Upper lobe of left lung (tissue), 6 donors: ENCODE measurements at regions not wholly inside any gene's neighbourhood (a gene's known extent, or its start where the extent isn't known, plus 50 kb on each side); places are given as distances from the start of the nearest gene placed in this dataset.

Experiments used
- ATAC-seq, 2 donors: fragments of 200-7000 bp; cut with Tn5 transposase; one replicate each; pipeline ENCODE4 v1.9.1; 2022; ENCODE audit warnings: mild to moderate bottlenecking in 2 of 2, moderate library complexity in 2 of 2; ENCODE audit not compliant: low FRiP score in 2 of 2
- DNase-seq, 2 donors: peaks; one replicate each; pipeline ENCODE4 v3.0.0-alpha.2; 2019 to 2020
- H3K27ac ChIP-seq, 4 donors: fragments of 200-600 bp; sonication (generic); one replicate each; pipeline ENCODE4 v1.5.1; 2016 to 2019
- H3K27me3 ChIP-seq, 4 donors: fragments of 200-600 bp; sonication (generic); one replicate each; pipeline ENCODE4 v1.5.1; 2017 to 2019
- H3K36me3 ChIP-seq, 4 donors: fragments of 200-600 bp; sonication (generic); one replicate each; pipeline ENCODE4 v1.5.1; 2016 to 2019
- H3K4me1 ChIP-seq, 4 donors: fragments of 200-600 bp; sonication (generic); one replicate each; pipeline ENCODE4 v1.5.1; 2018 to 2019
- H3K4me3 ChIP-seq, 4 donors: fragments of 200-600 bp; sonication (generic); one replicate each; pipeline ENCODE4 v1.5.1; 2017 to 2019; ENCODE audit warnings: mild to moderate bottlenecking in 2 of 4, moderate library complexity in 1 of 4
- H3K9me3 ChIP-seq, 4 donors: fragments of 200-600 bp; sonication (generic); one replicate each; pipeline ENCODE4 v1.5.1; 2018 to 2019
- CTCF ChIP-seq, 6 experiments: fragments of 450-650 bp in 4 of 6; fragments of 200-600 bp in 2 of 6; sonication (generic) in 2 of 6; IDR thresholded peaks; one replicate each; pipeline ENCODE4 v1.5.1; 2016 to 2019; ENCODE audit warnings: antibody characterized with exemption in 6 of 6
- EP300 ChIP-seq, 4 donors: sonication (generic); formaldehyde crosslinking; IDR thresholded peaks; one replicate each; pipeline ENCODE4 v1.5.1; 2017; ENCODE audit warnings: antibody characterized with exemption in 4 of 4, control low read depth in 2 of 4
- POLR2A ChIP-seq, 4 donors: fragments of 450-650 bp; IDR thresholded peaks; one replicate each; pipeline ENCODE4 v1.5.1; 2016 to 2017; ENCODE audit warnings: antibody characterized with exemption in 4 of 4, mild to moderate bottlenecking in 2 of 4
- POLR2AphosphoS5 ChIP-seq, 2 donors: sonication (generic); formaldehyde crosslinking; IDR thresholded peaks; one replicate each; pipeline ENCODE4 v1.5.1; 2017; ENCODE audit warnings: antibody characterized with exemption in 2 of 2
- WGBS, 2 donors: methylation state at CpG; one replicate each; pipeline ENCODE4 v1.1.5; 2017 to 2018; 5-methylcytosine and 5-hydroxymethylcytosine counted together
- donor health status: DM: no; HTN: no; CAD: no; lungs with moderate emphysema.
- donor health status: DM: no; HTN: yes; CAD: no; lungs with severe emphysema.

GRCh38 chr3:26345613-26346012 lies 277.0 kb upstream of the LRRC3B start:
- DNase-seq (no peak), ATAC-seq (peak in 1 of 2 donors; percentile 49)
- TF ChIP-seq POLR2A (IDR thresholded peaks at IDR 0.05), result no peak
- no peak for TF ChIP-seq EP300 (IDR thresholded peaks at IDR 0.05)
- Histone ChIP-seq H3K9me3 (peaks cover 0 to 10% (median 3%) of the 10 kb centered on the region in 4 donors), H3K27ac (no peak overlapping the region), H3K27me3 (no peaks in the 10 kb centered on the region), H3K4me3 (no peak overlapping the region), H3K36me3 (no peaks in the 10 kb centered on the region), H3K4me1 (no peaks in the 10 kb centered on the region)
- 85 to 87% methylated on average over 10 of the region's 10 CpGs for WGBS, 2 donors

- Histone ChIP-seq H3K36me3 (no peaks in the 10 kb centered on the region), H3K27ac (no peak overlapping the region), H3K4me1 (no peaks in the 10 kb centered on the region), H3K4me3 (no peak overlapping the region), H3K9me3 (peaks cover 0 to 10% (median 3%) of the 10 kb centered on the region in 4 donors), H3K27me3 (no peaks in the 10 kb centered on the region)
- DNase-seq, result peak in 1 of 2 donors; percentile 45
- WGBS, 2 donors, result 92 to 94% methylated on average over 13 of the region's 13 CpGs
- TF ChIP-seq POLR2AphosphoS5 (IDR thresholded peaks at IDR 0.05) (no peak), EP300 (IDR thresholded peaks at IDR 0.05) (no peak), POLR2A (IDR thresholded peaks at IDR 0.05) (no peak), CTCF (IDR thresholded peaks at IDR 0.05) (no peak)
- no peak for ATAC-seq
Measured at GRCh38 chr3:26346497-26346896, 276.1 kb upstream of the LRRC3B start.

GRCh38 chr3:26347150-26347549 lies 275.4 kb upstream of the LRRC3B start:
- 93 to 98% methylated on average over 11 to 16 of the region's 16 CpGs for WGBS, 2 donors
- TF ChIP-seq EP300 (IDR thresholded peaks at IDR 0.05) (no peak), POLR2A (IDR thresholded peaks at IDR 0.05) (no peak), POLR2AphosphoS5 (IDR thresholded peaks at IDR 0.05) (no peak), CTCF (IDR thresholded peaks at IDR 0.05) (no peak)
- H3K27ac ChIP-seq, result no peak overlapping the region
- no peaks in the 10 kb centered on the region for H3K27me3 ChIP-seq
- no peak overlapping the region for H3K4me3 ChIP-seq
- DNase-seq (peak in 1 of 2 donors; percentile 39), ATAC-seq (no peak)
- no peaks in the 10 kb centered on the region for H3K36me3 ChIP-seq
- no peaks in the 10 kb centered on the region for H3K4me1 ChIP-seq
- H3K9me3 ChIP-seq, result peaks cover 0 to 12% (median 3%) of the 10 kb centered on the region in 4 donors

- Histone ChIP-seq H3K4me1 (no peaks in the 10 kb centered on the region), H3K9me3 (peaks cover 0 to 12% (median 3%) of the 10 kb centered on the region in 4 donors), H3K27me3 (no peaks in the 10 kb centered on the region), H3K36me3 (no peaks in the 10 kb centered on the region), H3K27ac (no peak overlapping the region), H3K4me3 (no peak overlapping the region)
- DNase-seq, result no peak
- ATAC-seq, result no peak
- 74 to 85% methylated on average over 2 of the region's 2 CpGs for WGBS, 2 donors
- TF ChIP-seq POLR2AphosphoS5 (IDR thresholded peaks at IDR 0.05) (no peak), POLR2A (IDR thresholded peaks at IDR 0.05) (no peak), CTCF (IDR thresholded peaks at IDR 0.05) (no peak), EP300 (IDR thresholded peaks at IDR 0.05) (no peak)
Measured at GRCh38 chr3:26350853-26351252, 271.7 kb upstream of the LRRC3B start.

GRCh38 chr3:26353097-26353496 lies 269.5 kb upstream of the LRRC3B start:
- ATAC-seq (no peak), DNase-seq (no peak)
- Histone ChIP-seq H3K4me1 (no peaks in the 10 kb centered on the region), H3K9me3 (peaks cover 0 to 7% (median 1%) of the 10 kb centered on the region in 4 donors), H3K27ac (no peak overlapping the region), H3K27me3 (no peaks in the 10 kb centered on the region), H3K36me3 (no peaks in the 10 kb centered on the region), H3K4me3 (no peak overlapping the region)
- TF ChIP-seq EP300 (IDR thresholded peaks at IDR 0.05) (no peak), POLR2A (IDR thresholded peaks at IDR 0.05) (no peak), CTCF (IDR thresholded peaks at IDR 0.05) (no peak), POLR2AphosphoS5 (IDR thresholded peaks at IDR 0.05) (no peak)
